Mesenchymal stem cell (in vitro differentiated cells and primary cell): ENCODE measurements at regions not wholly inside any gene's neighbourhood (a gene's known extent, or its start where the extent isn't known, plus 50 kb on each side); places are given as distances from the start of the nearest gene placed in this dataset.

Source experiments
- DNase-seq: peaks from one replicate; pipeline ENCODE4 v3.0.0-alpha.2; 2013
- H2AFZ ChIP-seq: one replicate; pipeline ENCODE4 v1.6.1; 2013; ENCODE audit warnings: low read depth, mild to moderate bottlenecking, control low read depth, inconsistent platforms, low read length, moderate library complexity
- H2AK5ac ChIP-seq: 2 replicates; pipeline ENCODE4 v1.6.1; 2013; ENCODE audit warnings: low read length, moderate library complexity, mild to moderate bottlenecking, inconsistent platforms; ENCODE audit not compliant: severe bottlenecking
- H2BK120ac ChIP-seq: one replicate; pipeline ENCODE4 v1.6.1; 2013; ENCODE audit warnings: low read depth, mild to moderate bottlenecking, inconsistent platforms, low read length, moderate library complexity
- H2BK12ac ChIP-seq, 2 experiments: one replicate each; pipeline ENCODE4 v1.6.1; 2013; ENCODE audit warnings: inconsistent platforms in 2 of 2, low read length in 2 of 2, mild to moderate bottlenecking in 2 of 2, moderate library complexity in 2 of 2, control low read depth in 1 of 2
- H2BK15ac ChIP-seq: one replicate; pipeline ENCODE4 v1.6.1; 2013; ENCODE audit warnings: mild to moderate bottlenecking, low read depth, inconsistent platforms; ENCODE audit not compliant: poor library complexity, severe bottlenecking
- H2BK5ac ChIP-seq: 2 replicates; pipeline ENCODE4 v1.6.1; 2013; ENCODE audit warnings: low read depth, mild to moderate bottlenecking, low read length, control low read depth, inconsistent platforms; ENCODE audit not compliant: poor library complexity, severe bottlenecking
- H3K14ac ChIP-seq, 2 experiments: one replicate each; pipeline ENCODE4 v1.6.1; 2013; ENCODE audit warnings: inconsistent platforms in 2 of 2, low read length in 2 of 2, control low read depth in 1 of 2, mild to moderate bottlenecking in 1 of 2, moderate library complexity in 1 of 2
- H3K18ac ChIP-seq, 2 experiments: one replicate each; pipeline ENCODE4 v1.6.1; 2013; ENCODE audit warnings: inconsistent platforms in 2 of 2, low read length in 2 of 2, control low read depth in 1 of 2, low read depth in 1 of 2, mild to moderate bottlenecking in 1 of 2
- H3K23ac ChIP-seq, 2 experiments: one replicate each; pipeline ENCODE4 v1.6.1; 2013; ENCODE audit warnings: inconsistent platforms in 2 of 2, low read length in 2 of 2, mild to moderate bottlenecking in 2 of 2, moderate library complexity in 2 of 2, control low read depth in 1 of 2
- H3K27ac ChIP-seq: 2 replicates; pipeline ENCODE4 v1.5.1; 2013; ENCODE audit warnings: mild to moderate bottlenecking, moderate library complexity, low read length, control low read depth, inconsistent platforms; ENCODE audit not compliant: poor library complexity, severe bottlenecking
- H3K27me3 ChIP-seq, 2 experiments: 2 replicates each; pipeline versions ENCODE4 v1.6.1 to v1.7.0; 2013; ENCODE audit warnings: low read length in 2 of 2, mild to moderate bottlenecking in 2 of 2, moderate library complexity in 2 of 2, control low read depth in 1 of 2, inconsistent platforms in 1 of 2; ENCODE audit not compliant: control insufficient read depth in 1 of 2, insufficient read depth in 1 of 2
- H3K36me3 ChIP-seq, 2 experiments: 2 replicates each; pipeline versions ENCODE4 v1.6.1 to v1.7.0; 2013; ENCODE audit warnings: low read length in 2 of 2, control low read depth in 1 of 2, inconsistent platforms in 1 of 2, low read depth in 1 of 2, mild to moderate bottlenecking in 1 of 2; ENCODE audit not compliant: insufficient read depth in 2 of 2, control insufficient read depth in 1 of 2
- H3K4ac ChIP-seq, 2 experiments: one replicate each; pipeline ENCODE4 v1.6.1; 2013; ENCODE audit warnings: inconsistent platforms in 2 of 2, low read length in 2 of 2, mild to moderate bottlenecking in 2 of 2, moderate library complexity in 2 of 2, control low read depth in 1 of 2, low read depth in 1 of 2
- H3K4me1 ChIP-seq: 2 replicates; pipeline ENCODE4 v1.6.1; 2013; ENCODE audit warnings: low read depth, low read length, control low read depth; ENCODE audit not compliant: control insufficient read depth, insufficient read depth
- H3K4me2 ChIP-seq: 2 replicates; pipeline ENCODE4 v1.6.1; 2013; ENCODE audit warnings: low read length, mild to moderate bottlenecking, inconsistent platforms; ENCODE audit not compliant: poor library complexity, severe bottlenecking
- H3K4me3 ChIP-seq, 2 experiments: 2 replicates each; pipeline versions ENCODE4 v1.5.1 to v1.7.0; 2013; ENCODE audit warnings: low read length in 2 of 2, mild to moderate bottlenecking in 2 of 2, control low read depth in 1 of 2, low read depth in 1 of 2; ENCODE audit not compliant: insufficient read depth in 1 of 2
- H3K79me1 ChIP-seq: replicated peaks from 2 replicates; pipeline ENCODE4 v1.6.1; 2013; ENCODE audit warnings: mild to moderate bottlenecking, control low read depth, low read length, inconsistent platforms; ENCODE audit not compliant: poor library complexity, severe bottlenecking
- H3K9ac ChIP-seq: 2 replicates; pipeline ENCODE4 v1.7.0; 2013; ENCODE audit warnings: mild to moderate bottlenecking, low read length, moderate library complexity
- H3K9me3 ChIP-seq: 2 replicates; pipeline ENCODE4 v1.7.0; 2013; ENCODE audit warnings: mild to moderate bottlenecking, low read length; ENCODE audit not compliant: control insufficient read depth
- H4K8ac ChIP-seq: one replicate; pipeline ENCODE4 v1.6.1; 2013; ENCODE audit warnings: inconsistent platforms, mild to moderate bottlenecking, low read length, moderate library complexity
- H4K91ac ChIP-seq: one replicate; pipeline ENCODE4 v1.6.1; 2013; ENCODE audit warnings: mild to moderate bottlenecking, low read length, inconsistent platforms
- WGBS: methylation state at CpG from one replicate; pipeline ENCODE4 v1.1.7; 2013; ENCODE audit warnings: mixed read lengths; 5-methylcytosine and 5-hydroxymethylcytosine counted together

DNA sequence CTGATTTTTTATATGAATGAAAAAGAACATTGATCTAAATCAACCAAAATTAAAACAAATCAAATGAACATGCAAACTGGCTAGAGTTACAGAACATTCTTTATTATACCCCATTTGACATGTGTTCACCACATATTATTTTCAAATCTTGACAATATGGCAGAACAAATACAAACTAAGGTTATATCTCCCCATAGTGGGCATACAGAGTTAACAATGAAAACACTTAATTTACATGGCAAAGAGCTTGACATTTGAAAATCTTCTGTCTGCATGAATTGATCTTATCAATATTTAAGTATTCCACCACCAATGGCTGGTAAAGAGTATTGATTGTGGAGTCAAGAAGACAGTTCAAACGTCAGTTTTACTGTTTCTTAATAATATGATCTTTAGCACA is 197.9 kb upstream of the ANO3 start:
- H3K9ac ChIP-seq = no peak overlapping the region
- no peak overlapping the region for H2BK15ac ChIP-seq
- H3K4ac ChIP-seq = no peak overlapping the region
- no peak overlapping the region for H3K23ac ChIP-seq
- H4K91ac ChIP-seq = no peak overlapping the region
- H3K36me3 ChIP-seq = no peaks in the 10 kb centered on the region
- H3K79me1 ChIP-seq = no peaks in the 10 kb centered on the region
- H2AK5ac ChIP-seq = no peak overlapping the region
- DNase-seq = no peak
- no peak overlapping the region for H3K4me2 ChIP-seq
- H3K9me3 ChIP-seq = no peaks in the 10 kb centered on the region
- H3K18ac ChIP-seq = no peak overlapping the region
- no peaks in the 10 kb centered on the region for H3K27me3 ChIP-seq
- no peak overlapping the region for H2BK5ac ChIP-seq
- no peak overlapping the region for H3K14ac ChIP-seq
- H4K8ac ChIP-seq = no peak overlapping the region
- H2BK120ac ChIP-seq = no peak overlapping the region
- H3K27ac ChIP-seq = no peak overlapping the region
- H3K4me3 ChIP-seq = no peak overlapping the region
- H3K4me1 ChIP-seq = no peaks in the 10 kb centered on the region
- no peak overlapping the region for H2BK12ac ChIP-seq
- H2AFZ ChIP-seq = no peak overlapping the region
- no CpG with 5 or more reads among the region's 1 CpG for WGBS

DNA sequence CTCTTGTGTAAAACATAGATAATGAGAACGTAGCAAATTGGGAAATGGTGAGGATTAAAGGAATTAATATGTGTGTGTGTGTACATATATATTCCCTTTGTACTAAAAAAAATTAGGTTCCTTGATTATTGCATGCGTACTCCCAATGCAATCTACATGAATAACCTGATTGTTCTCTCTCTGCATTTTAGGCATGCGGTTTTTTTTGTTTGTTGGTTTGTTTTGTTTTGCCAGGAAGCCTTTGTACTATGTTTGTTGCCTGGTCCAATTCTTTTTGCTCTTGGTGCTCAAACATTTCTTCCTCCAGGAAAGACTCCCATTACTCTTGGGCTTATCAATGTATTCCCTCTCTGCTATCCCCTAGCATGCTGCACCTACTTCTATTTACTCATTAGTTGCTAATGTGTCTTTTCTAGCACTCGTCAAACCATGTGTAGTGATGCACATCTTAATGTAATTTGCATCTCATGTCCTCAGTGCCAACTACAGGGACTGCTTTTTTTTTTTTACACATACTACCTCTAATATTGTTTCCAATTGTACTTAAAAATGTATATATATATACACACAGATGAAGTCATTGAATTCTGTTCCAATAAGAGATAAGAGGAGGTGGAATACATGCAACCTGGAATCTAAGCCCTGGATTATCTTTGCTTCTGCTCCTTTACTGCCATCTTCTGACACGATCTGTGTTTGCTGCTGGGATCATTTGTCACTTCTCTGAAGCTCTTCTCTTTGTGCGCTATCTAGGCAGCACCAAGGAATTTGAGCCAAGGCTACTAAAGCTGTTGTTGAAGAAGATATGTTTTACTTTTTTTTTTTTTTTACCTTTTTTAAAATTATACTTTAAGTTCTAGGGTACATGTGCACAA is 197.2 kb upstream of the ANO3 start:
- Histone ChIP-seq H3K4ac (no peak overlapping the region), H2AK5ac (no peak overlapping the region), H3K36me3 (no peaks in the 10 kb centered on the region), H4K8ac (no peak overlapping the region), H2BK120ac (no peak overlapping the region), H3K4me1 (no peaks in the 10 kb centered on the region), H4K91ac (no peak overlapping the region), H3K4me2 (no peak overlapping the region), H3K18ac (no peak overlapping the region), H2BK5ac (no peak overlapping the region), H3K27me3 (no peaks in the 10 kb centered on the region), H2BK15ac (no peak overlapping the region), H3K4me3 (no peak overlapping the region), H2BK12ac (no peak overlapping the region), H3K14ac (no peak overlapping the region), H3K9ac (no peak overlapping the region), H3K79me1 (no peaks in the 10 kb centered on the region), H3K9me3 (no peaks in the 10 kb centered on the region), H3K23ac (no peak overlapping the region), H3K27ac (no peak overlapping the region), H2AFZ (no peak overlapping the region)
- 81% methylated on average over 3 of the region's 6 CpGs for WGBS
- peak; percentile 53 for DNase-seq

DNA sequence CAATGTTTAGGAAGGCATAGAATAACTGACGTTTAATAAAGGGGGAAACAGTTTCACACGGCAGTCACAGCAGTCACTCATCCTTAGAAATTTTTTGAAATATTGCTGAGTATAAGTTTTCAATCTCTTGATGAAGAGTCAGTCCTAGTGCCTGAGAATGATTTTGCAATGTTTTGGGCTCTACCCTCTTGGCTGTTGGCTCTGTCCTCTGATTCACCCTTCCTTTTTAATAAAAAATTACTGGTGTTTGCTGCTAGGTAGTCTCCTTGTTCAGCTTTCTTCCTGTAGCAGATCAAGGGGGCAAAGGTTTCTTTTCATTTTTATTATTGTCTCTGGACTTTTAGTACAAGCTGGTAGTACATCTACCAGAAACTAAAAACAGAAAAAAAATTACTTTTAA is 194.3 kb upstream of the ANO3 start:
- DNase-seq = no peak
- H3K27me3 ChIP-seq = no peaks in the 10 kb centered on the region
- no peak overlapping the region for H2AK5ac ChIP-seq
- H3K4me1 ChIP-seq = no peaks in the 10 kb centered on the region
- 100% methylated on average over 2 of the region's 2 CpGs for WGBS
- H3K27ac ChIP-seq = no peak overlapping the region
- no peak overlapping the region for H3K9ac ChIP-seq
- no peak overlapping the region for H4K91ac ChIP-seq
- H2AFZ ChIP-seq = no peak overlapping the region
- H3K18ac ChIP-seq = no peak overlapping the region
- H2BK15ac ChIP-seq = no peak overlapping the region
- H3K14ac ChIP-seq = no peak overlapping the region
- no peak overlapping the region for H2BK12ac ChIP-seq
- no peak overlapping the region for H3K4ac ChIP-seq
- no peak overlapping the region for H3K4me2 ChIP-seq
- H4K8ac ChIP-seq = no peak overlapping the region
- no peak overlapping the region for H3K23ac ChIP-seq
- no peaks in the 10 kb centered on the region for H3K36me3 ChIP-seq
- H2BK120ac ChIP-seq = no peak overlapping the region
- H3K4me3 ChIP-seq = no peak overlapping the region
- H3K9me3 ChIP-seq = no peaks in the 10 kb centered on the region
- H3K79me1 ChIP-seq = no peaks in the 10 kb centered on the region
- H2BK5ac ChIP-seq = no peak overlapping the region

DNA sequence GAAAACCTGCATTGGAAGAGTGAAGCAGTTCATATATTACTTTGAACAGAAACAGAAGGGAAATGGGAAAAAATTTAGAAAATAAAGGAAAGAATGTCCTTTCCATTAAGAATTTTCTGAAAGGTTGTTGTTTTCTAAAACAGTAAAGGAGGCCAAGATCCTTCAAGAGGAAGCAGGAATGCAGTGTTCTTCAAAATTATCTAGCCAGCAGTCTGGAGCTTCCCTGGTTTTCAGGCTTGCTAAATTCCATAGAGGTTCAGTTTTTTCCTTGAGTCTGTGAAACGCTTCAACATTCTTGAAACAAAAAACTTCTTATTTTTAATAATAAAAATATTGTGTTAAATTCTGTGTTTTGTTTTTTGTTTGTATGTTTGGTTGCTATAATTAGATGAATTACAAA is 189.0 kb upstream of the ANO3 start:
- H2BK15ac ChIP-seq = no peak overlapping the region
- no peaks in the 10 kb centered on the region for H3K79me1 ChIP-seq
- no peak overlapping the region for H2BK12ac ChIP-seq
- H4K8ac ChIP-seq = no peak overlapping the region
- H3K4ac ChIP-seq = no peak overlapping the region
- H2BK120ac ChIP-seq = no peak overlapping the region
- no peak for DNase-seq
- H3K36me3 ChIP-seq = no peaks in the 10 kb centered on the region
- no peak overlapping the region for H3K23ac ChIP-seq
- no peak overlapping the region for H2BK5ac ChIP-seq
- H3K9ac ChIP-seq = no peak overlapping the region
- H3K4me1 ChIP-seq = no peaks in the 10 kb centered on the region
- no peak overlapping the region for H2AK5ac ChIP-seq
- no peaks in the 10 kb centered on the region for H3K9me3 ChIP-seq
- no CpG with 5 or more reads among the region's 1 CpG for WGBS
- no peak overlapping the region for H3K18ac ChIP-seq
- H3K27ac ChIP-seq = no peak overlapping the region
- H2AFZ ChIP-seq = no peak overlapping the region
- H4K91ac ChIP-seq = no peak overlapping the region
- H3K14ac ChIP-seq = no peak overlapping the region
- no peak overlapping the region for H3K4me2 ChIP-seq
- H3K27me3 ChIP-seq = no peaks in the 10 kb centered on the region
- no peak overlapping the region for H3K4me3 ChIP-seq
